ENCODE measurements at regions not wholly inside any gene's neighbourhood (a gene's known extent, or its start where the extent isn't known, plus 50 kb on each side); places are given as distances from the start of the nearest gene placed in this dataset.
A peak's percentile ranks its signal among the peaks of the same experiment; 100 is the strongest.
"Not testable (repeated sequence)": the region's sequence is repeated elsewhere in the genome, so short reads cannot be mapped to it uniquely, and the experiment has no call there.

GRCh38 chr2:216936954-216937357 is 77.1 kb upstream of the TNP1 start:
- no peak for DNase-seq (ENCODE audit: low read depth)

GRCh38 chr2:216934623-216935022 is 74.8 kb upstream of the TNP1 start:
- no peak for DNase-seq (ENCODE audit: low read depth)

DNA sequence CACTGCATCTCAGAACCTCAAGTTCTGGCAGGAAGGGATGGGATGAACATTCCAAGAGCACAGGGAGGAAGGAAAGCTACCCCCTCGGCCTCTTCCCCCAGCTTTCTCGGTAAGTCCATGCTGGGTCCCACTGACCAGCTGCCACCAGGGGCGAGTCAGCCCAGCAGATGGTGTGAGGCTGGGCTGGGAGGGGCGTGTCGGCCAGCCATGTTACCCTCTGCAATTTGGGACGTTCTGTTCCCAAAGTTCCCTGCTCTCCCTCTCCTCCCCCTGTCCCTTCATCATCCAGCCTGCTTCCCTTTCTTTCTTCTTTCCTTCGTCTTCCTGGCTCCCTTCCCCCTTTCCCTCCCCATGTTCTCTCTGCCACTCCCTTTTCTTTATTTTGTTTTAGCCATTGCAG is 74.3 kb upstream of the TNP1 start:
- DNase-seq (ENCODE audit: low read depth), result no peak

DNA sequence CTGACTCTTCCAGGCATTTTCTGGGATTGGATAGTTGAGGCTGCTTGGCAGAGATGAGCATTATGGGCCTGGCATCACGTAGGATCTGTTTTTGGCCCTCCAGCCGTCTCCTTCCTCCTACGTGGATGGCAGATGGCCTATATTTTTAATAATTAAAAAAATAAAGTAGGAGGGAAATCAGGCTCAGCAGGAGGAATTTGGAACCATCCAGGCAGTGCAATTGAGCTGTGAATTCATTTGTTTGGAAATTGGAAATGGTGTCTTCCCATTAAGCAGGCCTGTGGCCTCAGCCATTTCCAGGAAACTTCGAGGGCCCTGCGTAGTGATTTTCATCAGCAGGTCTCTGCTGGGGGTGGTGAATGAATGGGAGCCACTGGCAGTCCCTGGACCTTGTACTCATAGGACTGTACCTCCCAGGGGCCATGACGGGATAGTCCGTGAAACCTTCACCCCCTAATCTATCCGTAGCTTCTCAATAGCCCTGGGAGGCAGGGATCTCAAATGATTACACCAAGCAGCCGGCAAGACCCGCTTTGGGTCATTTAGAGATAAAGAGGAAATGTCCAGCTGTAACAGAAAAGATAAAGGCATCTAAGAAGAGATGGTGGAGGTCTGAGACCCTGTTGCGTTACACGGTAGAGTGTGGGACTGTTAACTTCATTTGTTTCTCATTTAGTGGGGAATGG is 73.1 kb upstream of the TNP1 start:
- DNase-seq (ENCODE audit: low read depth), result no peak

DNA sequence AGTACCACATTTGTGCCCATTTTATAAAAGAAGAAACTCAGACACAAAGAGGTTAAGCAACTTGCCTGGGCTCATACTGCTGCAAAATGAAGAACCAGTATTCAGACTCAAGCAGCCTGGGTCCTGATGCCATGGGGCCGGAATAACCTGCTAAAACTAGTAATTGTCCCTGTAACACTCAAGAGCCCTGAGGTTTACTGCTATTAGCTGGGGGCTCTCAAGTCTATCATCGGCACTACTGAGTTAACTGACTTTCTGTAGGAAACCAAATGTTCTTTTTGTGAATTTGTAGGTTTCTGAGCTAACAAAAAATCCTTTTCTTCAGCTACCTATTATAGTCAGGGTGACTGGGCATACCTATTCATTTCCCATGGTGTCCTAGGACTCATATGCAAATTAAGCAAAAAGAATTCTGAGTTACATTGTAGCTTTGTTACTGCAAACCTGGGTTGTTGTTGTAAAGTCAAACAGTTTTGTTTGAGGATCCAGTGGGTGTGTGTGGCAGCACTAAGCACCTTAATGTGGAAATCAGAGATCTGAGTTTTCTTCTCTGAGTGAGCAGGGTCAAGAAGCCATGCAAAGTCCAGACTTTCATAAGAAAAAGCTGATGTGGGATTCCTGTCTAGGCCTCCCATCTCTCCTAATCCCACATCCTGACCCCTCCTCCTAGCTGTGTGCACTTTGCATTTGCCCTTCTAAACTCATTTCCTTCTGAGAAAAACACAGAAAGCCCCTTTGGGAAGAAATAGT is 72.4 kb upstream of the TNP1 start:
- DNase-seq (ENCODE audit: low read depth), result no peak

DNA sequence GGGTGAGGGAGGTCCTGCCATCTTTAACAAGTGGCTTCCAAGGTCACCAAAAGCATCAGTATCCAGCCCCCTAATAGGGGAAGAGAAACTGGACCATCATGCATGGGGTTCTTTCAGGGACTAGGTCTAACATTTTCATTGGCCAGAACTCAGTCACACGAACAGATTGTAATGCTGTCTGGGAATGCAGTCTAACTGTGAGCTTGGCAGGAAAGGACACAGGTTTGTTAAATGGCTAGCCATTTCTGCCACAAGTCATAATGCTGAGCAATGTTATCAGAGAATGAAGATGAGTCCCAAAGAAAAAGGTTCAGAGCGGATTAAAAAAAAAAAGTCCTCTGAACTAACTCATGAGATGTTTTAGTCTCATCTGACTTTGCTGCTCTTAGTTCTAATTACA is 70.9 kb upstream of the TNP1 start:
- DNase-seq (ENCODE audit: low read depth), result no peak

GRCh38 chr2:216929338-216929737 is 69.5 kb upstream of the TNP1 start:
- DNase-seq (ENCODE audit: low read depth), result not testable (repeated sequence)

- no peak for DNase-seq (ENCODE audit: low read depth)
Measured at GRCh38 chr2:216927163-216927562, 67.3 kb upstream of the TNP1 start.

DNA sequence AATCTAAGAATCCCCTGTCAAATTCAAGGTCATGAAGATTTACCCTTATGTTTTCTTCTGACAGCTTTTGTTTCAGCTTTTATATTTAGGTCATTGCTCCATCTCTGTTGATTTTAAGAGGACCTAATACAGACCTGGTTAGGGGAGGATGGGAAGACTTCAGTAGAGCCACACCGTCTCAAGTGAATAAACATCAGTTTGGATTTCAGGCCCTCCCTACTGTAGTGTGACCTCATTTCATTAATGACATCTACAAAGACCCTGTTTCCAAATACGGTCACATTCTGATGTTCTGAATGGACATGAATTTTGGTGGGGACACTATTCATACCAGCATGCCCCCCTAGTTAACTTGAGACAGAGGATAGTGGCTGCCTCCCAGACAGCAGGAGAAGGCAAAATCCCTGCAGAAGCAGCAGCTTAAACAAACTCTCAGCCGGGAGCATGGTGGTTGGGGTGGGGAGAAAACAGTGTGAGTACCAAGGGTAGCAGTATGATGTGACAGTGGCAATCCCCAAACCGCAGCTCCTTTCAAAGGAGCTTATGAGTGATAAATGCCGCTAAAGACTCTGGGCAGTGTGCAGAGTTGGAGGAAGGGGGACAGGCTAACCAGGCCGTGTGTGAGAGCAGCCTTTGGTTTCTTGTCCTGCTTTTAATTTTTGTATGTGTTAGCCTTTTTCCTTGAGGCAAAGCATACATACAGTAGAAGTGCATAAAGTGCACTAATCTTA is 65.9 kb upstream of the TNP1 start:
- DNase-seq (ENCODE audit: low read depth), result no peak

GRCh38 chr2:216925006-216925405 is 65.1 kb upstream of the TNP1 start:
- DNase-seq (ENCODE audit: low read depth), result no peak

- DNase-seq (ENCODE audit: low read depth), result no peak
Measured at GRCh38 chr2:216923706-216924105, 63.8 kb upstream of the TNP1 start.

DNA sequence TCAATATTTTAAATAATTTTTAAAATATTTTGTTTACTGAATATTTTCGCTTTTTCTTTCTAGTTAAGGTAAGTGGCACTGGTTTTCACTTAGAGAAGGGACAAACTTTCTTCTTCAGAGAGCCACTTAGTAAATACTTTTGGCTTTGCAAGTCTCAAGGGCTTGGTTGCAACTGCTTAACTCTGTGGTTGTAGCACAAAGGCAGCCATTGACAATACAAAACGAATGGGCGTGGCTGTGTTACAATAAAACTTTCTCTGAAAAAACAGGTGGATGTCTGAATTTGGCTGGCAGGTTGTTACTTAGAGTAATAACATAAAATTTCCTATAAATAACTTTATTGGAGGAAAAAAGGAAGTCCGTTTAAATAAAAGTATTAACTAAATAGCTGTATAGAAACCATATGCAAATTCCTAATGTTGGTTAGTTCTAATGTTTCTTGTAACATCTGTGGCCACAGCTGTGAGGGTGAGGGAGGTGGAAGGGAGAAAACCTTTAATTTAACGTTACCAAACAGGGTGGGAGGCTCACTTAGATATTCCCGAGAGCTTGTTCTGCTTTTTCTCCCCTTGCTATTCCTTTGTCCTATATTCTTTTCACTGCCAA is 62.4 kb upstream of the TNP1 start:
- no peak for DNase-seq (ENCODE audit: low read depth)

DNA sequence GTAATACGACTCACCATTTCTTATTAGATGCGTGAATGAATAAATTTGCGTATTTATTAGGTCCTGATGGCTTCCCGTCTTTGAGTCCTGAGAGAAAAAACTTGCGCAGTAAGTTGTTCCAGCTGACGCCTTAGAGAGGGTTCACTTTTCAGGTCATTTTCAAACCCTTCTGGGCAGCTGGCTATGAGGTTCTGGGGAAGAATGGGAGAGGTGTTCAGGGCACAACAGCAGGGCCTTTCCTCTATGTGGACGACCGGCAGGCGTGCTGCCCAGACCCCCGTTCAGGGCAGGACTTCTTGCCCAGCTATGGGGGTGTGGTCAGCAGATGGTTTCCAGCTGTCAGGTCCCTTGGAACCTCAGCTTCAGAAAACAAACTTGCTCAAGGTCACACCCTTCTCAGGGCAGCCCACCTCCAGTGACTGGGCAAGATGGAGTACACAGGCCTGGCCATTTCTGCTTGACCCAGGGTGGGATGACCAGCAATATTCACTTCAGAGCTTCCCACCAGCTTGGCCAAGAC is 61.1 kb upstream of the TNP1 start:
- no peak for DNase-seq (ENCODE audit: low read depth)

- no peak for DNase-seq (ENCODE audit: low read depth)
Measured at GRCh38 chr2:216920143-216920876, 60.4 kb upstream of the TNP1 start.

- DNase-seq (ENCODE audit: low read depth), result peak; percentile 78
Measured at GRCh38 chr2:216918088-216918680, 58.3 kb upstream of the TNP1 start.

DNA sequence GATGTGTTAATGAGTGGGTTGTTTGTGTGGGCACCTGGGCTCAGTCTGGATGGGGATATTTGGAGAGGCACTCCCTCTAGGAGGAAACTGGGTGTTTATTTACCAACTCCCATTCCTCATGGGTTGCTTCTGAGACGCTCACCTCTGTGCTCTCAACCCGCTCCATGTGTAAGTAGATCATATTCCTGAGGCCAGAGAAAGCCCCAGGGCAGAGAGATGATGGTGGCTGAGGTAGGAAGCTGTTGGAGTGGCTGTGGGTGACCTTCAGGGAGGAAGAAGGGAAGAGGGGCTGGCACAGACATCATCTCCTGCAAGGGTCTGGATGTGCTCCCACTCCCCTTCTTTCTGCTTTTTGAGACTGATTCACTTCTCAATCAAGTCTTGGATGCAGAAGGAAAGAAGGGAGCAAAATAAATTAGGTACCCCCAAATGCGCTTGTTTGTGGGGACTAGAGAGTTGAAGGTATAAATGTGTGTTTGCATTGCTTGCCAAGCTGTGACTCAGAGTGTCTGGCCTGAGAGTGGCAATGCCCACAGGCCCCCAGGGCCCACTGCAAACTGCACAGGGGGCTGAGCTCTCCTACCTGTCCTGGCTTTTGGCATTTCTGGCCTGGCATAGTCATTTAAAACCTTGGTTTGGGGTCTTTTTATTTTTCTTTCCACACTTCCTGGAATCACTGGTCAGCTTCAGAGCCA is 57.2 kb upstream of the TNP1 start:
- no peak for DNase-seq (ENCODE audit: low read depth)

GRCh38 chr2:216915557-216916150 is 55.8 kb upstream of the TNP1 start:
- DNase-seq (ENCODE audit: low read depth), result no peak

DNA sequence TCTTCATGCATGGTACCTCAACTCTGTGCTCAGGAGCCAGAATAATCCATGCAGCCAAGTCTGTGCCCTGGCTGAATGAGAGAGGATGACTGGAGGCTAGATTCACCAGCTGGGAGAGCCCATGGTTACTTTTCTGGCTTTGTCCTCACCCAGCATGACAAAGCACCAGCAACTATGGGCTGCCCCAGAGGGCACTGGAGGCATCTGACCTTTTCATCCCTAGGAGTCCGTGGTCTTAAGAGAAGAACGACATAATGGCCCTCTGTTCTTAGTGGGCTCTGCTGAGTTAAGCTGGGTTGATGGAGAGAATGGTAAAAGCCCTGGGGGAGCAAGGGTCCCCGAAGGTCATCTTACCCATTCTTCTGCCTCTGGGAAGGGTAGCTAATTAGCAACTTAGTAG is 54.6 kb upstream of the TNP1 start:
- DNase-seq (ENCODE audit: low read depth), result no peak

GRCh38 chr2:216911886-216912285 is 52.0 kb upstream of the TNP1 start:
- peak; percentile 38 for DNase-seq (ENCODE audit: low read depth)

DNA sequence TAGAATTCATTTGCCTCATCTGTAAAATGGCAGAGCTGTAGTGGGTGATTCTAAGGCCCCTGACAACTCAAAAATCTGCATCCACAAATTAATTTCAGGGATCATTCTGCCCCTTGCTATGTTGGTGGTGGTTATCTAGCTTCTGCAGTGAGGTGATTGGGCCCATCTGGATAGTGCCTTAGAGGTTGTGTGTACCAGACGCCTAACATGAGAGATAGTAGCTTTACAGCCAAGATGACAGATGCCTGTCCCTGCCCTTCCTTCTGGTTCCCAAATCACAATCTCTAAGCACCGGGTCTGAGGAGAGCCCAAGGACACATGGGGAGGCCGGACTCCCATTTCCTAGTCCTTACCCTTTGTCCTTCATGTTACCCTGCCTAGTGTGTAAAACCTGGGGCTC is 51.1 kb upstream of the TNP1 start:
- no peak for DNase-seq (ENCODE audit: low read depth)

All from ELR (cell line).